Lower leg skin (tissue), 3 donors: ENCODE measurements at regions not wholly inside any gene's neighbourhood (a gene's known extent, or its start where the extent isn't known, plus 50 kb on each side); places are given as distances from the start of the nearest gene placed in this dataset.

Source experiments
- CTCF ChIP-seq, 3 donors: fragments of 450-650 bp; IDR thresholded peaks; one replicate each; pipeline ENCODE4 v1.5.1; 2016; ENCODE audit warnings: antibody characterized with exemption in 3 of 3, mild to moderate bottlenecking in 3 of 3, moderate library complexity in 2 of 3
- POLR2A ChIP-seq, 2 donors: fragments of 450-650 bp; IDR thresholded peaks; one replicate each; pipeline ENCODE4 v1.6.1; 2016 to 2017; ENCODE audit warnings: antibody characterized with exemption in 2 of 2, mild to moderate bottlenecking in 1 of 2, moderate library complexity in 1 of 2

DNA sequence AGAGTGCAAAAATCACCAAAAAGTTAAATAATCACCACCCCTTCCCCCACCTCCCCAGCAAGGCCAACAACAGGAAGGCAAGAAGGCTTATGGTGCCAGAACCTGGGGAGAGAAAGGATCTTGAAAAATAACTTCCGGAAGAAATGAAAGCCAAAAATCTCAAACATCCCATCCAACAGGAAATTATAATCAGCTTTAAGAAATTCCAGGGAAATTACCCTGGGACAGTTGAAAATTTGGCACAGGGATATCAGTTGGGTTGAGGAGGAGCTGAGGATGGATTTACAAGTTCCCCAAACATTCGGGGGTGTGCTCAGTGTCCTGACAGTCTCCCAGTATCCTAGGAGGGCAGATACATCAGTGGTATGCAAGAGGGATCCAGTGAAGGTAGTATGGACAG is 82.7 kb downstream of the POLR2M start:
- TF ChIP-seq CTCF (IDR thresholded peaks at IDR 0.05), result no peak
- TF ChIP-seq POLR2A (IDR thresholded peaks at IDR 0.05), result no peak
